GM19043 (cell line): ENCODE measurements at regions not wholly inside any gene's neighbourhood (a gene's known extent, or its start where the extent isn't known, plus 50 kb on each side); places are given as distances from the start of the nearest gene placed in this dataset.
"Not testable (repeated sequence)": the region's sequence is repeated elsewhere in the genome, so short reads cannot be mapped to it uniquely, and the experiment has no call there.

Source experiments
- ATAC-seq: cut with Tn5 transposase; IDR thresholded peaks from one replicate; pipeline ENCODE4 v1.9.1; 2021; ENCODE audit warnings: low read depth; ENCODE audit not compliant: unreplicated experiment

GRCh38 chr6:76792394-76792793 lies 670.9 kb downstream of the HTR1B start:
- no peak for ATAC-seq

- ATAC-seq = no peak
These were observed 672.4 kb downstream of the HTR1B start for GRCh38 chr6:76790881-76791280.

GRCh38 chr6:76790045-76790796 lies 673.1 kb downstream of the HTR1B start:
- no peak for ATAC-seq

- no peak for ATAC-seq
These were observed 673.7 kb downstream of the HTR1B start for GRCh38 chr6:76789580-76789979.

- no peak for ATAC-seq
These were observed 675.1 kb downstream of the HTR1B start for GRCh38 chr6:76788155-76788554.

- no peak for ATAC-seq
These were observed 684.2 kb downstream of the HTR1B start for GRCh38 chr6:76779068-76779467.

GRCh38 chr6:76776876-76777275 lies 686.4 kb downstream of the HTR1B start:
- ATAC-seq = no peak

- no peak for ATAC-seq
These were observed 688.4 kb downstream of the HTR1B start for GRCh38 chr6:76774781-76775384.

- ATAC-seq = no peak
These were observed 690.3 kb downstream of the HTR1B start for GRCh38 chr6:76772951-76773350.

GRCh38 chr6:76771059-76771634 lies 692.1 kb downstream of the HTR1B start:
- ATAC-seq = no peak

- ATAC-seq = no peak
These were observed 693.0 kb downstream of the HTR1B start for GRCh38 chr6:76770281-76770680.

- ATAC-seq = no peak
These were observed 694.7 kb downstream of the HTR1B start for GRCh38 chr6:76768556-76768955.

GRCh38 chr6:76764057-76764456 lies 691.6 kb upstream of the IMPG1 start:
- no peak for ATAC-seq

- no peak for ATAC-seq
These were observed 680.4 kb upstream of the IMPG1 start for GRCh38 chr6:76752841-76753240.

- ATAC-seq = not testable (repeated sequence)
These were observed 672.9 kb upstream of the IMPG1 start for GRCh38 chr6:76745388-76745787.

- ATAC-seq = not testable (repeated sequence)
These were observed 671.8 kb upstream of the IMPG1 start for GRCh38 chr6:76744151-76744720.

GRCh38 chr6:76742919-76743318 lies 670.5 kb upstream of the IMPG1 start:
- ATAC-seq = no peak

GRCh38 chr6:76719449-76719848 lies 647.0 kb upstream of the IMPG1 start:
- no peak for ATAC-seq

- ATAC-seq = no peak
These were observed 636.3 kb upstream of the IMPG1 start for GRCh38 chr6:76708641-76709331.

GRCh38 chr6:76707630-76708029 lies 635.2 kb upstream of the IMPG1 start:
- ATAC-seq = no peak

- ATAC-seq = no peak
These were observed 634.2 kb upstream of the IMPG1 start for GRCh38 chr6:76706631-76707030.
